HG03571 (cell line): ENCODE measurements at regions not wholly inside any gene's neighbourhood (a gene's known extent, or its start where the extent isn't known, plus 50 kb on each side); places are given as distances from the start of the nearest gene placed in this dataset.

Experiments used
- ATAC-seq: cut with Tn5 transposase; IDR thresholded peaks from one replicate; pipeline ENCODE4 v1.9.1; 2021; ENCODE audit not compliant: unreplicated experiment

DNA sequence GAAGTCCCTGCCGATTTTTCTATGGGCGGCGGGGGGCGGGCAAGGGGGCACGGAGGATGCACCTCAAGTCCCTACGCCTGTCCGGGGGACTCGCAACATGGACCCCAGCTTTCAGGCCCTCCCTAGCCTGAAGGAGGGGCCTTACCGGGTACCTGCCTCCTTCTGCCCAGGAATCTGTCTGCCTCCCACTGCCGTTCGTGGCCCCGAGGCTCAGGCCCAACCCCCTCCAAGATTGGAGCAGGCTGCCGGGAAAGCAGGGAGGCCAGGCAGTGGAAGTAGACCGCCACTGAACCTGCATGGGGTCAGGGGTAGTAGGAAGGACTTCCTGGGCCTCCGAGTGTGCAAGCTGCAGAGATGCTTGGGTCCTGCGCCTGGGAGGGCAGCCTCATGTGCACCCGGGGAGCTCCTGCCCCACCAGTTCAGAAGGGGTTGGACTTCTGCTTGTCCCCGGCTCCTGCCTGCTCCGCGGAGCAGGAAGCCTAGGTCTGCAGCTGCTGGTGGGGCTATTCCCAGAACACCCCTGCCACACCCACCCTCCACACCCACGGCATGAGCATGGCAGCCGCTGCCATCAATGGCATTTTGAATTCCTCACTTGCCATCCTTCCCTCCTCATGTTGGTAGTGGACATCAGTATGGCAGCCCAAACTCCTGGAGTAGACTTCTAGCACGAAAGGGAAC lies 1312.7 kb upstream of the ACO1 start:
- no peak for ATAC-seq

- ATAC-seq, result no peak
Observed at GRCh38 chr9:31078175-31078574, 1306.3 kb upstream of the ACO1 start.

GRCh38 chr9:31084350-31084749 lies 1300.1 kb upstream of the ACO1 start:
- no peak for ATAC-seq

GRCh38 chr9:31089549-31090221 lies 1294.8 kb upstream of the ACO1 start:
- no peak for ATAC-seq

DNA sequence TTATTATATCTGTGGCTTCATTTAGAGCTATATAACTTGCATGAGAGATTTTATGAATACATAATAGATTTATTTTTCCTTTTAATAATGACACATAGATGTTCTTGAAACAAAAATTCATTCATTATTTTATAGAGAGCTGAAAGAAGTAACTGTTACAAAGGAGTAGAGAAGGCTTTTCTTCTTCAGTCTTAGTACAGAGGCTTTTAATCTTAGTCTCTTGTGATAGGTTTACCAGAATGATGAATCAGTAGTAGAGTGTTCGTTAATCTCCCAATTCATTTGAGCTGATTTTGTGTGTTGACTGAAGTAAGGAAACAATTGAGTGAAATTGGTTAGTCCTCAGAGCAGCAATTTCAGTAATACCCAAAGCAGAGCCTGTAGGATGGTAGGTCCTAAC lies 1284.1 kb upstream of the ACO1 start:
- no peak for ATAC-seq

DNA sequence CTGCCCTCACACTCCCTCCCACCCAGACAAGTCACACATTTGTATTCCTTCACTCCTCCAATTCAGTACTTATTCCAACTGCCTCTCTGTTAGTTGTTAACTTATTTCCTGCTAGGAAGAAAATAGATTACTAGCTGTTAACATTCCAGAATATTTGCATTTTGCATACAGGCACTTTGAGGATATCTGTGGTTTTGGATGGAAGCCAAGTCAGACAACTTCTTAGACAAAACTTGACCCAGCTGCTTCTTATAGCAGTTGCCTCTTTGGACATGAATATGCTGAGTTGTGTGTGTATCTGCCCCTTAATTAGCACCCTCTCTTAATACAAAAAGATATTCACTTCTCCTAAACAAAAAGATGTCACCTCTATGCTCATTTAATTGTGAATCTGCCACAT lies 1280.6 kb upstream of the ACO1 start:
- no peak for ATAC-seq

DNA sequence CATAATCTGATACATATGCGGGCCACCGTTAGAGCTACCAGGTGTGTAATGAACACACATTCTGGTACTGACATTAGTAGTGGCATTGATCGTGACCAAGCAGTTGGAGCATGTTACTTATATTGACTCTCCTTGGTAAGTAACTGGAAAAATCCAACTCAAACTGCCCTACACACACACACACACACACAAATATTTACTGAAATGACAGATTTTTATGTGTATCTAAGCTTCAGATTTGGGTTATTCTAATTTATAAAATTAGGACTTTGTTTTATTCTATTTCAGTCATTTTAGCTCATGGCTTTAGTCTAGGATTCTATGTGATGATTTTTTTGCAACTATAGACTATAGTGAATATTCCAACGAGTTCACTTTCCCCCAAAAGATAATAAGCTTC lies 1280.2 kb upstream of the ACO1 start:
- ATAC-seq, result no peak

GRCh38 chr9:31112491-31112890 lies 1272.0 kb upstream of the ACO1 start:
- no peak for ATAC-seq

DNA sequence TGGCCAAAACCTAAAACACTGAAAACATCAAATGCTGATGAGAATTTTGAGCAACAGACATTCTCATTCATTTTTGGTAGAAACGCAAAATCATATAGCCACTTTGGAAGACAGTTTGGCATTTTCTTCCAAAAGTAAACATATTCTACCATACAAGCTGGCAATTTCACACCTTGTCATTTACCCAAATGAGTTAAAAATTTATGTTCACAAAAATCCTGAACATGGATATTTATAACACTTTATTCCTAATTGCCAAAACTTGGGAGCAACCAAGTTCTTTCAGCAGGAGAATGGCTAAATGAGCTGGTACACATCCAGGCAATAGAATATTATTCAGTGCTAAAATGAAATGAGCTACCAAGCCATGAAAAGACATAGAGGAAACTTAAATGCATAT lies 1270.1 kb upstream of the ACO1 start:
- ATAC-seq, result no peak

GRCh38 chr9:31119890-31120454 lies 1264.5 kb upstream of the ACO1 start:
- ATAC-seq, result peak; percentile 86

GRCh38 chr9:31124389-31124788 lies 1260.1 kb upstream of the ACO1 start:
- ATAC-seq, result no peak

DNA sequence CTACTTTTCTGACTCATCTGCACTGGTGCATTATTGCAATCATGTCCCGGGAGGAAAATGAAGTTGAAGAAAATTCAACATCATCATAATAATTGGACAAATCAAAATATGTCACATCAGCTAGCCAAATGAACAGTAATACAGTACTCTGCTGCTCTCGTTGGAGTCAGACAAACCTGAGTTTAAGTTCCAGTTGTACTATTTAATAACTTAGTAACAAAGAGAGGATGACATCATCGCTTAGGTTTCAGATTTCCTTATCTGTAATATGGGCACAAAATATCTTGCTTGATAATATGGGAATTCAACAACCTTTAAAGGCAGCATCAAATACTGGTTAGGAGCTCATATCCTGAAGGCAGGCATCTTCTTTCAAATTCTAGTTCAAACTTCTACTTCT lies 1248.9 kb upstream of the ACO1 start:
- ATAC-seq, result no peak

- ATAC-seq, result no peak
Observed at GRCh38 chr9:31136524-31136923, 1247.9 kb upstream of the ACO1 start.

DNA sequence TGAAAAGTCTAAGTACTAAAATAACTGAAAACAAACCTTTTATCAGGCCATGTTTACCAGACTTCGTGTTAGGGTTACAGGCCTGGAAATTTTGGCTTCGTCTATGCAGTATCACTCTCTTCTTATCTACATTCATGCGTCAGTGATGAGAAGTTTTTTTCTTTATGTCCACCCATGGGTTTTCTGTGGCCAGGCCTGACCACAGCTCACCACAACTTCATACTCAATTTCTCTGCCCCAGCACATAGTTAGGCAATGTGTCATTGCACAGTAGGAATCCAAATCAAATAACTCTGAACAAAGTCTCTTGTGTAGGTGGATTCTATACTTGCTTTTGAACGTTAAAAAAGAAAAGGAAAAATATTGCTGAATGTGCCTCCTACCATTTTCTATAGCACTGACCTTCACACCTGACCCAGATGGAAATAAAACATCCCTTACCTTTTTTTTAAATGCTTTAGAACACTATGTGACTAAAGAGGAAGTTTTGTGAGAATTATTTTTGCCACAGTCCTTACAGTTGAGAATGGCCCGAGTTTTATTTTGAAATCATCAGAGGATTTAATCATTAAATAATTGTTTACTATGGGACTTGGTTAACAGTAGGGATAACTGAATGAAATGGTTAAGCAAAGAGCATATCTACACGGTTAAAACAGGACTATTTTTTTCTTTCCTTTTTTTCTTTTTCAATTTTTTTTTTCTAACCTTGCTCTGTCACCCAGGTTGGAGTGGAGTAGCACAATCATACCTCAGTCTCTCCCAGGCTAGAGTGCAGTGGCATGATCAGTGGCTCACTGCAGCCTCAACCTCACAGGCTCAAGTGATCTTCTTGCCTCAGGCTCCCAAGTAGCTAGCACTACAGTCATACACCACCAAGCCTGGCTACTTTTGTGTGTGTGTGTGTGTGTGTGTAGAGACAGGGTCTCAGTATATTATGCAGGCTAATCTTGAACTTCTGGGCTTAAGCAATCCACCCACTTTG lies 1247.0 kb upstream of the ACO1 start:
- no peak for ATAC-seq

- ATAC-seq, result no peak
Observed at GRCh38 chr9:31140316-31140715, 1244.1 kb upstream of the ACO1 start.

- ATAC-seq, result no peak
Observed at GRCh38 chr9:31142456-31142855, 1242.0 kb upstream of the ACO1 start.

DNA sequence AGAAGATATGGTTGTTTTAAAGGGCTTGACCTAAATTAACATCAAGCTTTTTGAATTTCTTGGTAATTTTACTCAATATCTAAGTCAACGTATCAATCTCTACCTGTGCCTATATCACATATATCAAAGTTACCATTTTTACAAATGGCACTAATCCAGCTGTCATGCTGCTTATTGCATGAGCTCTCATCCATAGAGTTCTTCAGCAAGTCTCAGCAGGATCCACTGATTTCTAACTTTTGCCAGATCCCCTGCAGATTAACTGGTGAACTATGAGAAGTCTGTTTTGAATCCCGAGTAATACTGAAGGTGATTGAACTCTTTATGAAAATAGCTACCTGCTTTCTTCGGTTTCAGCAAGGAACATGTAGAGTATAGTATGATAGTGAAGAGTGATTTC lies 1239.8 kb upstream of the ACO1 start:
- no peak for ATAC-seq

DNA sequence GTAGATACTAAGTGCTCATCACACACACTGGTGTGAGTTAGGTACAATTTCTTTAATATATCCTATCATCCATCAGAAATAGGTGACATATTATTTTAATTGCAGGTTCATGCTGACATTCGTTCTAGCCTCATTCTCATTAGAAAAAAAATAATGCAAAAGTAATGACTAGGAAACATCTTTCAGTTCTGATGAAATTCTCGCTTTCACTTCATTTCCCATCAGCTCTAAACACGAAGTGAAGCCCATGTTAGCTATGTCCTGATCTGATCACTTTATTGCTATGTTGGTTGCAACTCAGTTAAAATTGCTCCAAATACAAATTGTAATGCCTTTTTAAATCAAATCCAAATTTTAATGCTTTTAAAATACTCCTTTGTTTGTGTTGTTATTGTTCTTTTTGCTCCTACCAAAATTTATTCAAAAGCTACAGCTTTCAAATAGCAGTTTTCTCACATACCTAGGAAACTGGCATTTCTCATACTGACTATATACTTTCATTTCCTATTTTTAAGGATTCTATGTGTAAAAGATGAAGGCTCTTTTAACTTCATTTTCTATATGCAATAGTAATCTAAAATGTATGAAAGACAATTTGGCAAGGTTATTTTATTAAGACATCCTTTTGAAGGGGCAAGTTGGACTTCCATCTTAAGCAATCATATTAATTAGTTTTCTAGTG lies 1237.8 kb upstream of the ACO1 start:
- peak; percentile 88 for ATAC-seq

DNA sequence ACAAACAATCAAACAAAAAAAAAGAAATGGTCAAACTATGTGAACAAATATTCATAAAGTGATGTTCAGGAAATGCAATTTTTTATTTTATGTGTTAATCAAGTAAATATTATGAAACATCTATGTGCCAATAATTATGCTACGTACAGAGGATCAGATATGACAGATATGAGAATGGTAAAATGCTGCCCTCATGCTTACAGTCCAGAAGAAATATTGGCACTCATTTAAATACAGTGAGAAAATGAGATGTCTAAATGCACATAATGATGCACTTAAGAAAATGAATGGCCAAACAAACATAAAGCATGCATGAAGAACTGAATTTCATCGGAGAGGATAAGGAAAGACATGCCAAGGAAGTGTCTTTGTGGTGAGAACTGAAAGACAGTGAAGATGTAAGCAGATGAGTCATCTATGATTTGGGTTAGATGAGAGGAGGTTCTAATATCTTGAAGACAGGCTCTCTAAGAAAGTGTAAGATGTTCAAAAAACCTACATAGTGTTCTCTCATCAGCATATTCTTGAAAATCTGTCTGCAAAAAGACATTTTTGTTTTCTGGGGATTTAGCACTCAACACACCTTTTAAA lies 1231.1 kb upstream of the ACO1 start:
- ATAC-seq, result no peak

DNA sequence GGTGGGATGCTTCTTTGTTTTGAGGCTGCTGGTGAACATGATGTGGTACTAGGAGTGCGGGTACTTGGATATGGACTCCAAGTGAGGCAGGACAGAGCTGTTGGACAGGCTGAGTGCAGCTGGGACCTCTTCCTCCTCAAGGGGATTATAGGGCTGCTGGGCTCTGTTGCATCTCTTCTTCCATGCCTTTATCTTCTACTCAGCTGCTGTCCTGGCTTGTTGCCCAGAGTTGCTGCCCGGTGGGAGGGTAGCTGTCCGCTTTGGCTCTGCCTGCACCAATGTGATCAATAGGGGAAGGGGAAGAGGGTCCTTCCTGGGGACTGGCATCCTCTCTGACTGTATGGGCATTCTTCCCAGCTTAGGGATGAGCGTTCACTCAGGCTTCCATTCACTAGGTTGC lies 1217.9 kb upstream of the ACO1 start:
- ATAC-seq, result no peak
